Liver (tissue), 3 donors: ENCODE measurements at regions not wholly inside any gene's neighbourhood (a gene's known extent, or its start where the extent isn't known, plus 50 kb on each side); places are given as distances from the start of the nearest gene placed in this dataset.

Experiments used
- CTCF ChIP-seq: fragments of 150-350 bp; IDR thresholded peaks from 2 replicates; pipeline ENCODE4 v1.5.1; 2017; ENCODE audit warnings: improper control_type of control experiment, low read depth, low read length; ENCODE audit not compliant: missing input control
- EGR1 ChIP-seq, 2 donors: IDR thresholded peaks; 2 replicates each; pipeline ENCODE4 v1.6.1; 2016 to 2018; ENCODE audit warnings: antibody characterized with exemption in 2 of 2, low read depth in 2 of 2
- HNF4G ChIP-seq: IDR thresholded peaks from 2 replicates; pipeline ENCODE4 v1.6.1; 2016; ENCODE audit warnings: antibody characterized with exemption
- MAX ChIP-seq: IDR thresholded peaks from 2 replicates; pipeline ENCODE4 v1.6.1; 2016; ENCODE audit warnings: antibody characterized with exemption
- REST ChIP-seq: IDR thresholded peaks from 2 replicates; pipeline ENCODE4 v1.6.1; 2016; ENCODE audit warnings: antibody characterized with exemption, mild to moderate bottlenecking
- SP1 ChIP-seq: IDR thresholded peaks from 2 replicates; pipeline ENCODE4 v1.6.1; 2018; ENCODE audit warnings: antibody characterized with exemption, mild to moderate bottlenecking
- TAF1 ChIP-seq: conservative IDR thresholded peaks from 2 replicates; pipeline ENCODE4 v1.6.1; 2016; ENCODE audit warnings: antibody characterized with exemption, mild to moderate bottlenecking
- ZBTB33 ChIP-seq: IDR thresholded peaks from 2 replicates; pipeline ENCODE4 v1.6.1; 2016; ENCODE audit warnings: antibody characterized with exemption
- donor health status: healthy.
- donor health status: healthy.

- TF ChIP-seq CTCF, result no peak
- TF ChIP-seq ZBTB33, result no peak
- no peak for TF ChIP-seq TAF1
- TF ChIP-seq REST, result no peak
- TF ChIP-seq MAX, result no peak
- no peak for TF ChIP-seq EGR1 (IDR thresholded peaks at IDR 0.05; ENCODE audit: low read depth in 2 of 2)
- no peak for TF ChIP-seq HNF4G
- TF ChIP-seq SP1, result no peak
Observed at GRCh38 chr10:65234261-65234660, 1691.6 kb upstream of the LRRTM3 start.
